Subcutaneous abdominal adipose tissue (tissue), 5 donors: ENCODE measurements at regions not wholly inside any gene's neighbourhood (a gene's known extent, or its start where the extent isn't known, plus 50 kb on each side); places are given as distances from the start of the nearest gene placed in this dataset.

ENCODE experiments used
- H3K27ac ChIP-seq: one replicate; pipeline ENCODE4 v1.7.0; 2013; ENCODE audit warnings: low read depth, mild to moderate bottlenecking, inconsistent platforms, low read length, moderate library complexity
- H3K27me3 ChIP-seq, 5 donors: one replicate each; pipeline ENCODE4 v1.7.0; 2013; ENCODE audit warnings: low read length in 5 of 5, inconsistent platforms in 1 of 5; ENCODE audit not compliant: control insufficient read depth in 5 of 5, insufficient read depth in 4 of 5
- H3K36me3 ChIP-seq, 5 donors: one replicate each; pipeline ENCODE4 v1.7.0; 2013; ENCODE audit warnings: low read length in 5 of 5; ENCODE audit not compliant: control insufficient read depth in 5 of 5, insufficient read depth in 5 of 5
- H3K4me1 ChIP-seq, 5 donors: one replicate each; pipeline ENCODE4 v1.7.0; 2013; ENCODE audit warnings: low read length in 5 of 5, mild to moderate bottlenecking in 3 of 5, moderate library complexity in 1 of 5; ENCODE audit not compliant: control insufficient read depth in 5 of 5, insufficient read depth in 5 of 5
- H3K4me3 ChIP-seq, 5 donors: one replicate each; pipeline ENCODE4 v1.7.0; 2013; ENCODE audit warnings: low read length in 5 of 5, low read depth in 1 of 5
- H3K9ac ChIP-seq, 5 donors: one replicate each; pipeline ENCODE4 v1.7.0; 2013; ENCODE audit warnings: low read length in 5 of 5, mild to moderate bottlenecking in 4 of 5, moderate library complexity in 3 of 5
- H3K9me3 ChIP-seq, 5 donors: one replicate each; pipeline ENCODE4 v1.7.0; 2013; ENCODE audit warnings: low read length in 5 of 5; ENCODE audit not compliant: control insufficient read depth in 5 of 5
- donor health status: healthy.
- donor health status: healthy.
- donor health status: healthy.
- donor health status: healthy.
- donor health status: healthy.

- H3K4me3 ChIP-seq, result no peak overlapping the region
- peaks cover 0 to 7% (median 0%) of the 10 kb centered on the region in 5 donors for H3K4me1 ChIP-seq
- H3K27me3 ChIP-seq, result peaks cover 10 to 16% (median 14%) of the 10 kb centered on the region in 5 donors
- no peak overlapping the region for H3K9ac ChIP-seq
- H3K27ac ChIP-seq, result no peak overlapping the region
- no peaks in the 10 kb centered on the region for H3K36me3 ChIP-seq
- peaks cover 0 to 13% (median 3%) of the 10 kb centered on the region in 5 donors for H3K9me3 ChIP-seq
These were observed 176.4 kb downstream of the SHANK2 start for GRCh38 chr11:71075871-71076420.

- Histone ChIP-seq H3K27me3 (peaks cover 3 to 16% (median 12%) of the 10 kb centered on the region in 5 donors), H3K36me3 (no peaks in the 10 kb centered on the region), H3K4me1 (peaks cover 0 to 4% (median 0%) of the 10 kb centered on the region in 5 donors), H3K9me3 (peaks cover 0 to 6% (median 3%) of the 10 kb centered on the region in 5 donors), H3K9ac (no peak overlapping the region), H3K4me3 (no peak overlapping the region), H3K27ac (no peak overlapping the region)
These were observed 177.2 kb downstream of the SHANK2 start for GRCh38 chr11:71075116-71075720.

DNA sequence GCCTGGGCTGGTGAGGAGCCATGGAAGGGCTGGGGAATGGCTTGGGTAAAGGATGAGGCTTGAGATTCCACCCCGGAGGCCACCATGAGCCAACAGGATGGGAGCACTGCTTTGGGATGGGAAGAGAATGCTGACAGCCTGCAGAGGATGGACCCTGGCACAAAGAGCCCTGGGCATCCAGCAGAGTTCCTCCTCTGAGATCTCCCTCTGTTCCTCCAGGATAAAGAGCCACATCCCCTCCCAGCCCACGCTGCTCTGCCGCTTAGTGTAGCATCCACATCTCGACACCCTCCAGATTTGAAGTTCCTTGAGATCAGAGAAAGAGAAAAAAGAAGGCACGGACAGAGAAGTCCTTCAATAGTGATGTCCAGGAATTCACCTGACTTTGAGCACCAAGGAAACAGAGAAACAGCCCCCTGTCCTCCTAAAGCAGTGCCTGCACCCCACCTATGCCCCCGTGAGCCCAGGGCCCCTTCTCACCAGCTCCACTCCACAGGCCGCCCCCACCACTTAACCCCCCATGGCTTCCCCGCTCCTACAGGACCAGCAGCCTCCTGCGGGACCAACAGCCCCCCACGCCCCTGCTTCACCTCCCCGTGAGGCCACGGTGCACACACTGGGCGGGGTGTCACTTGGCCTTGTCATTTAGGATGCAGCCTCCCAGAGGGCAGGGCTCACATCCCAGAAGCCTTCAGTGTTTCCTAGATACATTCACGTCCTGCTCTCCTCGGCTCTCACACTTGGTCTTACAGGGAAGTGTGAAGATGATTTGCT is 180.5 kb downstream of the SHANK2 start:
- Histone ChIP-seq H3K27ac (no peak overlapping the region), H3K9ac (no peak overlapping the region), H3K9me3 (peaks cover 0 to 11% (median 0%) of the 10 kb centered on the region in 5 donors), H3K27me3 (peaks cover 0 to 16% (median 9%) of the 10 kb centered on the region in 5 donors), H3K4me3 (no peak overlapping the region), H3K4me1 (no peaks in the 10 kb centered on the region), H3K36me3 (no peaks in the 10 kb centered on the region)

DNA sequence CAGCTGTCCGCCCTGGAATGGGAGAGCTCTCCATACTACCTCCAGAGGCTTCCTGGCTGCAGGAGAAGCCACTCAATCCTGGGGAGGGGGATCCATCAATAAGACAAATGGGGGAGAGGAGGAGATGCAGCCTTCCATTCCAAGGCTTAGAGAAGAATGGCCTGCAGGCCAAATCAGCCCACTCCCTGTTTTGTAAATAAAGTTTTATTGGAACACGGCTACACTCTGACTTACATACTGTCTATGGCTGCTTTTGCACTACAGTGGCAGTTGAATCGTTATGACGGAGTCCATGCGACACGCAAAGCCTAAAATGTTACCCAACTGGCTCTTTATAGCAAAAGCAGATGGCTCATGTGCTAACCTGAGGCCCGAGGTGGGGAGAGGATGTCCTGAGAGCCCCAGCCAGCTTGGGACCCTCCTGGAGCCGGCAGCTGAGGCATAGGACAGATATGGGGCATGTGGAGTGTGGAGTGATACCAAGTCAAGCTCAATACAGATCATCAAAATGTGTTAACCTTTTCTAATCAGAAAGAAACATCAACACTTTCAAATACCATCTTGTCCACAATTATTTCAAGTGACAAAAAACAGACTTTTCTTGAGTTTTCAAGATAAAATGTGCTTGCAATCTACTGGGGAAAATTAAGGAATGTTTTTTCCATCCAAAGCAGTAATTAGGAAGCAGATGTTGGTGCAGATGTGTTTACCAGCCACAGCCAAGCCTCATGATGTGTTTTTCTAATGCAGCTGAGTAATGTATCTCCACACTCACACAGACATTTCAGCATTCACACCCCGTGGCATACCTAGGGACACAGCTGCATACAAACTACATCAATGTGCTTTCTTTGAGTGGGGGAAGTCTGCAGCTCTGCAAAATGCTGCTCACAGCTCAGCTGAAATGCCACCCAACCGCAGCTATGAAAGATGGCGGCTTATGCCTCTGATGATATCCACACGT is 181.6 kb downstream of the SHANK2 start:
- Histone ChIP-seq H3K27me3 (peaks cover 0 to 12% (median 9%) of the 10 kb centered on the region in 5 donors), H3K9me3 (peaks cover 0 to 11% (median 0%) of the 10 kb centered on the region in 5 donors), H3K4me3 (no peak overlapping the region), H3K9ac (no peak overlapping the region), H3K36me3 (no peaks in the 10 kb centered on the region), H3K4me1 (no peaks in the 10 kb centered on the region), H3K27ac (no peak overlapping the region)

DNA sequence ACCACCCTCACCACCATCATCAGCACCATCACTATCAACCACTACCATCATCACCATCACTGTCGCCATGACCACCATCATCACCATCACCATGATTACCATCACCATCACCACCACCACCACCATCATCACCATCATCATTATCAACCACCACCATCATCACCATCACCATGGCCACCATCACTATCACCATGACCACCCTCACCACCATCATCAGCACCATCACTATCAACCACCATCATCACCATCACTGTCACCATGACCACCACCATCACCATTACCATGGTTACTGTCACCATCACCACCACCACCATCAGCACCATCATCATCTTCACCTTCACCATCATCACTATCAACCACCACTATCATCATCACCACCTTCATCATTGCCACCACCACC is 183.4 kb downstream of the SHANK2 start:
- H3K4me3 ChIP-seq, result no peak overlapping the region
- no peak overlapping the region for H3K27ac ChIP-seq
- H3K9me3 ChIP-seq, result peaks cover 0 to 11% (median 0%) of the 10 kb centered on the region in 5 donors
- no peaks in the 10 kb centered on the region for H3K36me3 ChIP-seq
- no peaks in the 10 kb centered on the region for H3K4me1 ChIP-seq
- no peak overlapping the region for H3K9ac ChIP-seq
- peaks cover 4 to 21% (median 11%) of the 10 kb centered on the region in 5 donors for H3K27me3 ChIP-seq

- Histone ChIP-seq H3K4me3 (no peak overlapping the region), H3K36me3 (no peaks in the 10 kb centered on the region), H3K27me3 (peaks cover 5 to 26% (median 12%) of the 10 kb centered on the region in 5 donors), H3K27ac (no peak overlapping the region), H3K4me1 (no peaks in the 10 kb centered on the region), H3K9ac (no peak overlapping the region), H3K9me3 (peaks cover 0 to 11% (median 0%) of the 10 kb centered on the region in 5 donors)
These were observed 184.6 kb downstream of the SHANK2 start for GRCh38 chr11:71067753-71068152.

DNA sequence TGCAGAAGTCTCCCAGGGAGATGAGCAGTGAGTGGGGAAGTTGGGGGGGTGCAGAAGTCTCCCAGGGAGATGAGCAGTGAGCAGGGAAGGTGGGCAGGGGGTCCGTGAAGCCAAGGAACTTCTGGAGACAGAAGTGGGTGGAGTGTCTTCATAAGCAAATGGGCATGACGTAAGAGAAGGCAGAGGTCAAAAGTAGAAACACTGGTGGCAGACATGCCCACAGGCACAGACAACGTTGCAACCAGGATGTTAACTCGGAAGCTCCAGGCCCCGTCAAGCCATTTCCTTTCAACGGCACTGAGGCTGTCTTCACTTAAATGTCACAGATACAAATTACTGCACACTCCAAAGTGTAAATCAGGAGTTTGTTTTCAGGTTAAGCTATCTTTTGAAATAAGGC is 186.1 kb downstream of the SHANK2 start:
- Histone ChIP-seq H3K4me3 (no peak overlapping the region), H3K4me1 (no peaks in the 10 kb centered on the region), H3K36me3 (no peaks in the 10 kb centered on the region), H3K9ac (no peak overlapping the region), H3K9me3 (peaks cover 0 to 11% (median 0%) of the 10 kb centered on the region in 5 donors), H3K27ac (no peak overlapping the region), H3K27me3 (peaks cover 0 to 26% (median 17%) of the 10 kb centered on the region in 5 donors)

DNA sequence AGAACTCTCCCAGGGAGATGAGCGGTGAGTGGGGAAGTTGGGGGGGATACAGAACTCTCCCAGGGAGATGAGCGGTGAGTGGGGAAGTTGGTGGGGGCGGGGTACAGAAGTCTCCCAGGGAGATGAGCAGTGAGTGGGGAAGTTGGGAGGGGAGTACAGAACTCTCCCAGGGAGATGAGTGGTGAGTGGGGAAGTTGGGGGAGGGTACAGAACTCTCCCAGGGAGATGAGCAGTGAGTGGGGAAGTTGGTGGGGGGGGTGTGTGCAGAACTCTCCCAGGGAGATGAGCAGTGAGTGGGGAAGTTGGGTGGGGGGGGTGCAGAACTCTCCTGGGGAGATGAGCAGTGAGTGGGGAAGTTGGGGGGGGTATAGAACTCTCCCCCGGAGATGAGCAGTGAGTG is 186.5 kb downstream of the SHANK2 start:
- Histone ChIP-seq H3K36me3 (no peaks in the 10 kb centered on the region), H3K27ac (no peak overlapping the region), H3K9ac (no peak overlapping the region), H3K4me3 (no peak overlapping the region), H3K4me1 (no peaks in the 10 kb centered on the region), H3K27me3 (peaks cover 0 to 25% (median 17%) of the 10 kb centered on the region in 5 donors), H3K9me3 (peaks cover 0 to 11% (median 0%) of the 10 kb centered on the region in 5 donors)

GRCh38 chr11:71064702-71065515 is 187.5 kb downstream of the SHANK2 start:
- Histone ChIP-seq H3K27ac (no peak overlapping the region), H3K9me3 (peaks cover 0 to 11% (median 0%) of the 10 kb centered on the region in 5 donors), H3K4me3 (no peak overlapping the region), H3K4me1 (no peaks in the 10 kb centered on the region), H3K36me3 (no peaks in the 10 kb centered on the region), H3K9ac (no peak overlapping the region), H3K27me3 (peaks cover 0 to 28% (median 18%) of the 10 kb centered on the region in 5 donors)
